DOHH2 (cell line): ENCODE measurements at regions not wholly inside any gene's neighbourhood (a gene's known extent, or its start where the extent isn't known, plus 50 kb on each side); places are given as distances from the start of the nearest gene placed in this dataset.

Experiments used
- H3F3A ChIP-seq: fragments of 200-600 bp; sonication (generic), shearing (Covaris generic); 2 replicates; pipeline ENCODE4 v1.6.0; 2016; ENCODE audit warnings: antibody characterized with exemption, mild to moderate bottlenecking; ENCODE audit not compliant: control insufficient read depth, insufficient read depth
- H3K27ac ChIP-seq: fragments of 200-600 bp; sonication (generic); 2 replicates; pipeline ENCODE4 v1.5.1; 2014; ENCODE audit warnings: low read depth, mild to moderate bottlenecking, low read length, moderate library complexity
- H3K27me3 ChIP-seq: fragments of 200-600 bp; sonication (generic); 2 replicates; pipeline ENCODE4 v1.6.1; 2014; ENCODE audit warnings: mild to moderate bottlenecking, low read length, mixed read lengths; ENCODE audit not compliant: control insufficient read depth
- H3K36me3 ChIP-seq: fragments of 200-600 bp; sonication (generic); 2 replicates; pipeline ENCODE4 v1.6.1; 2014; ENCODE audit warnings: mild to moderate bottlenecking, low read length, moderate library complexity, mixed read lengths; ENCODE audit not compliant: control insufficient read depth
- H3K4me1 ChIP-seq: fragments of 200-600 bp; sonication (generic); 2 replicates; pipeline ENCODE4 v1.6.1; 2014; ENCODE audit warnings: mild to moderate bottlenecking, low read length, mixed read lengths; ENCODE audit not compliant: control insufficient read depth
- H3K4me2 ChIP-seq: fragments of 200-600 bp; sonication (generic); 2 replicates; pipeline ENCODE4 v1.6.0; 2014; ENCODE audit warnings: mild to moderate bottlenecking, low read length, moderate library complexity
- H3K4me3 ChIP-seq: fragments of 200-600 bp; sonication (generic); 2 replicates; pipeline ENCODE4 v1.5.1; 2014; ENCODE audit warnings: mild to moderate bottlenecking, low read length, mixed read lengths
- H3K79me2 ChIP-seq: fragments of 200-600 bp; sonication (generic); 2 replicates; pipeline ENCODE4 v1.6.1; 2014; ENCODE audit warnings: mild to moderate bottlenecking, low read length, mixed read lengths; ENCODE audit not compliant: control insufficient read depth
- H3K9me2 ChIP-seq: fragments of 200-600 bp; sonication (generic); replicated peaks from 2 replicates; pipeline ENCODE4 v1.6.1; 2014; ENCODE audit warnings: mild to moderate bottlenecking, low read length, mixed read lengths; ENCODE audit not compliant: control insufficient read depth
- H3K9me3 ChIP-seq: fragments of 200-600 bp; sonication (generic); 2 replicates; pipeline ENCODE4 v1.6.1; 2014; ENCODE audit warnings: antibody characterized with exemption, low read length, mixed read lengths; ENCODE audit not compliant: control insufficient read depth, insufficient read depth
- H4K20me1 ChIP-seq: fragments of 200-600 bp; sonication (generic); 2 replicates; pipeline ENCODE4 v1.6.0; 2014; ENCODE audit warnings: low read depth, mild to moderate bottlenecking, antibody characterized with exemption, low read length, moderate library complexity; ENCODE audit not compliant: control insufficient read depth, insufficient read depth
- EZH2phosphoT487 ChIP-seq: fragments of 200-600 bp; sonication (generic); IDR thresholded peaks from 2 replicates; pipeline ENCODE4 v1.6.1; 2017; ENCODE audit warnings: borderline replicate concordance, mild to moderate bottlenecking, antibody characterized with exemption, low read length, moderate library complexity, mixed read lengths
- TF ChIP-seq, protein P1 (sequence below): fragments of 200-600 bp; sonication (generic); IDR thresholded peaks from one replicate; pipeline ENCODE4 v1.5.1; 2014; ENCODE audit warnings: antibody characterized with exemption, mild to moderate bottlenecking, low read depth, low read length; ENCODE audit not compliant: poor library complexity, severe bottlenecking

DNA sequence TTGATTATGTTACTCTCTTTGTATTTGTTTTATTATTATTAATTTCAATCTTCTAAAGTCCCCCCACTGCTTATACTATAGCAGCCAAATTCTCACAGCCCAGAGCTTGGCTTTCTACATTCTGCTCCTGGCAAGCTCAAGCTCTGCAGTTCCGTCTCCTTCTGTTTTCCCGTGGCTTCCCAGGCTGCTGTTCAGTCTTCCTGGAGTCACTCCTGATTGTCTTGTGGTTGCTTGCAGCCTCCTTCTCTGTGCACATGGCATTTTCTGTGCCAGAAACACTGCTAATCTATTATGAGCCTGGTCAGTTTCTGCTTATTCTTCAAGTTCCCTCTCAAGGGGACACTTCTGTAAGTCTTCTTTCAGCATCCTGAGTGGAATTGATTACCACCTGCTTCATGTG is 533.7 kb upstream of the IGFBP3 start:
- Histone ChIP-seq H3K4me3 (no peak overlapping the region), H3K4me2 (no peak overlapping the region)
- no peak for TF ChIP-seq EZH2phosphoT487
- TF ChIP-seq, protein P1, sequence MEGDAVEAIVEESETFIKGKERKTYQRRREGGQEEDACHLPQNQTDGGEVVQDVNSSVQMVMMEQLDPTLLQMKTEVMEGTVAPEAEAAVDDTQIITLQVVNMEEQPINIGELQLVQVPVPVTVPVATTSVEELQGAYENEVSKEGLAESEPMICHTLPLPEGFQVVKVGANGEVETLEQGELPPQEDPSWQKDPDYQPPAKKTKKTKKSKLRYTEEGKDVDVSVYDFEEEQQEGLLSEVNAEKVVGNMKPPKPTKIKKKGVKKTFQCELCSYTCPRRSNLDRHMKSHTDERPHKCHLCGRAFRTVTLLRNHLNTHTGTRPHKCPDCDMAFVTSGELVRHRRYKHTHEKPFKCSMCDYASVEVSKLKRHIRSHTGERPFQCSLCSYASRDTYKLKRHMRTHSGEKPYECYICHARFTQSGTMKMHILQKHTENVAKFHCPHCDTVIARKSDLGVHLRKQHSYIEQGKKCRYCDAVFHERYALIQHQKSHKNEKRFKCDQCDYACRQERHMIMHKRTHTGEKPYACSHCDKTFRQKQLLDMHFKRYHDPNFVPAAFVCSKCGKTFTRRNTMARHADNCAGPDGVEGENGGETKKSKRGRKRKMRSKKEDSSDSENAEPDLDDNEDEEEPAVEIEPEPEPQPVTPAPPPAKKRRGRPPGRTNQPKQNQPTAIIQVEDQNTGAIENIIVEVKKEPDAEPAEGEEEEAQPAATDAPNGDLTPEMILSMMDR = no peak

DNA sequence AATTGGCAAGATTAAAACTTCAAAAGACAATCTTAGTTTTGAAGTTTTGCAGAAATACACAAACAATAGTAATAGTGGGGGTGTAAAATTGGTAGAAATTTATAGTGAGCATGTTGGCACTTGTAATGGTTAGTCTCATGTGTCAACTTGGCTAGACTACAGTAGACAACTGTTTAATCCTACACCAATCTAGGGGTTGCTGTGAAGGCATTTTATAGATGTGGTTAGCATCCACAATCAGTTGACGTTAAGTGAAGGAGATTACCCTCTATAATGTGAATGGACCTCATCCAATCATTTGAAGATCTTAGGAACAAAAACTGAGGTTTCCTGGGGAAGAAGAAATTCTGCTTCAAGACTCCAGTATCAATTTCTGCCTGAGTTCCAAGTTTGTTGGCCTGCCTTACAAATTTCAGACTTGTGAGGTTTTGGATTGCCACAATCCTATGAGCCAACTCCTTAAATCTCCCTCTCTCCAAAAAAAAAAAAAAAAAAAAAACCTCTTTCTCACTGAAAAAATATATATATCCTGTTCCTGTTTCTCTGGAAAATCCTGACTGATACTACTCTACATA is 531.6 kb upstream of the IGFBP3 start:
- Histone ChIP-seq H3K9me3 (no peaks in the 10 kb centered on the region), H3K79me2 (no peaks in the 10 kb centered on the region), H3K4me2 (no peak overlapping the region)

More for the DNA sequence above, 533.7 kb upstream of the IGFBP3 start:
- no peaks in the 10 kb centered on the region for H4K20me1 ChIP-seq
- no peaks in the 10 kb centered on the region for H3F3A ChIP-seq
- H3K27ac ChIP-seq = no peak overlapping the region
- no peaks in the 10 kb centered on the region for H3K4me1 ChIP-seq
- H3K27me3 ChIP-seq = no peaks in the 10 kb centered on the region
- no peaks in the 10 kb centered on the region; the same call in 1 of the 2 replicates for H3K9me2 ChIP-seq
- H3K36me3 ChIP-seq = no peaks in the 10 kb centered on the region
- no peaks in the 10 kb centered on the region for H3K79me2 ChIP-seq
- no peaks in the 10 kb centered on the region for H3K9me3 ChIP-seq

DNA sequence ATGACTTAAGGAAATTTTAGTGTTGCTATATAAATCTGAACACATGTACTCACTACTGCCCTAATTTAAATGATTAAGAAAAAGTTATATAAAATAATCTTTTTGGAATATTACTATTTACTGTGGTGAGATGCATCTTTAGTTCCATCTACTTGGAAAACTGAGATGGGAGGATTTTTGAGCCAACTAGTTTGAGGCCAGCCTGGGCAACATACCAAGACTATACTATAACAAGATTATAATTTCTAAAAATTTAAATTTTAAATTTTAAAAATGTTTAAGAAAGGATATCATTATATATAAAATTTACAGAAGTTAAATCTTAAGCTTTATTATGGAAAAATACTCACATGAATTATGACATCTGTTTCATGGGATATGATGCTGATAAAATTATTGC is 530.8 kb upstream of the IGFBP3 start:
- Histone ChIP-seq H3K4me2 (no peak overlapping the region), H3K4me1 (no peaks in the 10 kb centered on the region), H3K27ac (no peak overlapping the region), H3K9me2 (no peaks in the 10 kb centered on the region), H3K79me2 (no peaks in the 10 kb centered on the region), H3K9me3 (no peaks in the 10 kb centered on the region), H3F3A (no peaks in the 10 kb centered on the region), H3K27me3 (no peaks in the 10 kb centered on the region), H3K36me3 (no peaks in the 10 kb centered on the region), H4K20me1 (no peaks in the 10 kb centered on the region), H3K4me3 (no peak overlapping the region)
- TF ChIP-seq, protein P1 = no peak
- TF ChIP-seq EZH2phosphoT487 = no peak

More for the DNA sequence above, 531.6 kb upstream of the IGFBP3 start:
- H3K36me3 ChIP-seq = no peaks in the 10 kb centered on the region
- no peaks in the 10 kb centered on the region for H3K27me3 ChIP-seq
- H3K9me2 ChIP-seq = no peaks in the 10 kb centered on the region; the same call in 1 of the 2 replicates
- H4K20me1 ChIP-seq = no peaks in the 10 kb centered on the region
- no peak for TF ChIP-seq EZH2phosphoT487
- TF ChIP-seq, protein P1 = no peak
- no peak overlapping the region for H3K4me3 ChIP-seq
- H3K4me1 ChIP-seq = no peaks in the 10 kb centered on the region
- H3F3A ChIP-seq = no peaks in the 10 kb centered on the region
- H3K27ac ChIP-seq = no peak overlapping the region
